Calu3 (cell line): ENCODE measurements at regions not wholly inside any gene's neighbourhood (a gene's known extent, or its start where the extent isn't known, plus 50 kb on each side); places are given as distances from the start of the nearest gene placed in this dataset.

Experiments
- BruUV-seq: library from RNA; stranded (reverse); fragments of 400-500 nt; replicated peaks from 2 replicates; lab custom pipeline; 2021; lab: Mats Ljungman, UMichigan
- CTCF ChIA-PET: fragments of 300-600 bp; sonication (Branson Sonifier 250); formaldehyde crosslinking; loops from one replicate; lab custom pipeline; 2022; ENCODE audit warnings: antibody characterized with exemption; lab: Charles Lee
- DNase-seq: peaks from one replicate; pipeline ENCODE4 v3.0.0; 2022
- H3K27ac Mint-ChIP-seq: one replicate; pipeline ENCODE4 v1.8.0; 2022; ENCODE audit warnings: mixed read lengths; ENCODE audit not compliant: unreplicated experiment
- H3K27me3 Mint-ChIP-seq: one replicate; pipeline ENCODE4 v1.8.0; 2022; ENCODE audit warnings: mixed read lengths; ENCODE audit not compliant: unreplicated experiment
- H3K36me3 Mint-ChIP-seq: one replicate; pipeline ENCODE4 v1.8.0; 2022; ENCODE audit warnings: mild to moderate bottlenecking, moderate library complexity, mixed read lengths; ENCODE audit not compliant: insufficient read depth, unreplicated experiment
- H3K4me1 Mint-ChIP-seq: one replicate; pipeline ENCODE4 v1.8.0; 2022; ENCODE audit warnings: mild to moderate bottlenecking, low read depth, mixed read lengths; ENCODE audit not compliant: unreplicated experiment
- H3K4me3 Mint-ChIP-seq: one replicate; pipeline ENCODE4 v1.8.0; 2022; ENCODE audit warnings: mild to moderate bottlenecking, low read depth, moderate library complexity, mixed read lengths; ENCODE audit not compliant: unreplicated experiment
- H3K9me3 Mint-ChIP-seq: one replicate; pipeline ENCODE4 v1.8.0; 2022; ENCODE audit warnings: low read depth, mixed read lengths; ENCODE audit not compliant: unreplicated experiment
- intact Hi-C: fragments of 100-400 bp; cut with micrococcal nuclease; formaldehyde crosslinking; loops from one replicate; pipeline ENCODE4 v1.10.0; 2022; ENCODE audit not compliant: unreplicated experiment
- TF ChIP-seq, protein P1 (sequence below): fragments of 200-600 bp; IDR thresholded peaks from one replicate; pipeline ENCODE4 v1.8.0; 2022; ENCODE audit warnings: antibody characterized with exemption; ENCODE audit not compliant: unreplicated experiment

DNA sequence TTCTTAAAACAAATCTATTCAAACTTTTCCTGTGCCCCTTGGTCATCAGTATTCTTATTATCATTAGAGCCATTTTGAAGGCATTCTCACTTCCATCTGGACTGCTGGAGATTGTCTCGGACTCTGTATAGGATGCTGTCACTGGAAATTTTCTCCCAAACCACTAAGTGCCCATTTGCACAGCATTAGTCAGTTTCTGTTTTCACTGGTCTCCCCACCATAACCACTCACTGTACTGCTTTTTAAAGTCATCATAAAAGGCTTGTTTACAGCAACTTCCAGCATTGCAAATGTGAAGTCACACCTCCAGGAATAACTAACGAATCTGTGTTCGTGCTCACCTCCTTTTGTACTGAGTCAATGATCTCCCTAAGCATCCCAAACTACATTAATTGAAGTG, 150.9 kb upstream of the SERTAD2 start:
- CTCF ChIA-PET, result no interaction called here
- no peak overlapping the region for H3K27ac Mint-ChIP-seq
- H3K27me3 Mint-ChIP-seq, result no peaks in the 10 kb centered on the region
- H3K36me3 Mint-ChIP-seq, result peaks cover 10% of the 10 kb centered on the region
- peaks cover 25% of the 10 kb centered on the region for H3K4me1 Mint-ChIP-seq
- no peak for DNase-seq
- TF ChIP-seq, protein P1, sequence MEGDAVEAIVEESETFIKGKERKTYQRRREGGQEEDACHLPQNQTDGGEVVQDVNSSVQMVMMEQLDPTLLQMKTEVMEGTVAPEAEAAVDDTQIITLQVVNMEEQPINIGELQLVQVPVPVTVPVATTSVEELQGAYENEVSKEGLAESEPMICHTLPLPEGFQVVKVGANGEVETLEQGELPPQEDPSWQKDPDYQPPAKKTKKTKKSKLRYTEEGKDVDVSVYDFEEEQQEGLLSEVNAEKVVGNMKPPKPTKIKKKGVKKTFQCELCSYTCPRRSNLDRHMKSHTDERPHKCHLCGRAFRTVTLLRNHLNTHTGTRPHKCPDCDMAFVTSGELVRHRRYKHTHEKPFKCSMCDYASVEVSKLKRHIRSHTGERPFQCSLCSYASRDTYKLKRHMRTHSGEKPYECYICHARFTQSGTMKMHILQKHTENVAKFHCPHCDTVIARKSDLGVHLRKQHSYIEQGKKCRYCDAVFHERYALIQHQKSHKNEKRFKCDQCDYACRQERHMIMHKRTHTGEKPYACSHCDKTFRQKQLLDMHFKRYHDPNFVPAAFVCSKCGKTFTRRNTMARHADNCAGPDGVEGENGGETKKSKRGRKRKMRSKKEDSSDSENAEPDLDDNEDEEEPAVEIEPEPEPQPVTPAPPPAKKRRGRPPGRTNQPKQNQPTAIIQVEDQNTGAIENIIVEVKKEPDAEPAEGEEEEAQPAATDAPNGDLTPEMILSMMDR, result no peak
- intact Hi-C loops, result no loop called here
- no TSS peak for BruUV-seq
- H3K9me3 Mint-ChIP-seq, result peaks cover under 1% of the 10 kb centered on the region
- H3K4me3 Mint-ChIP-seq, result no peak overlapping the region

- peaks cover 2% of the 10 kb centered on the region for H3K9me3 Mint-ChIP-seq
- peak overlapping the region; percentile 43 for H3K4me3 Mint-ChIP-seq
- H3K27me3 Mint-ChIP-seq, result no peaks in the 10 kb centered on the region
- peak overlapping the region; percentile 68 for H3K27ac Mint-ChIP-seq
- H3K36me3 Mint-ChIP-seq, result peaks cover 10% of the 10 kb centered on the region
- TF ChIP-seq, protein P1, result peak; percentile 8
- intact Hi-C loops, result no loop called here
- H3K4me1 Mint-ChIP-seq, result peaks cover 25% of the 10 kb centered on the region
- CTCF ChIA-PET, result interaction anchor here (0.5 to 0.9 kb wide), 4 partner anchors 31 to 155 kb away, joined by 3 to 6 read pairs (median 4); no protein-coding TSS in a partner anchor
- BruUV-seq, result no TSS peak
- peak; percentile 64 for DNase-seq
These were observed 153.7 kb upstream of the SERTAD2 start for GRCh38 chr2:64807417-64807816.

- Mint-ChIP-seq H3K36me3 (peaks cover 10% of the 10 kb centered on the region), H3K4me1 (peaks cover 25% of the 10 kb centered on the region), H3K9me3 (peaks cover 2% of the 10 kb centered on the region), H3K27me3 (no peaks in the 10 kb centered on the region), H3K4me3 (no peak overlapping the region), H3K27ac (no peak overlapping the region)
- intact Hi-C loops, result no loop called here
- CTCF ChIA-PET, result no interaction called here
- BruUV-seq, result no TSS peak
- TF ChIP-seq, protein P1, result no peak
- DNase-seq, result no peak
These were observed 154.4 kb upstream of the SERTAD2 start for GRCh38 chr2:64808092-64808491.

DNA sequence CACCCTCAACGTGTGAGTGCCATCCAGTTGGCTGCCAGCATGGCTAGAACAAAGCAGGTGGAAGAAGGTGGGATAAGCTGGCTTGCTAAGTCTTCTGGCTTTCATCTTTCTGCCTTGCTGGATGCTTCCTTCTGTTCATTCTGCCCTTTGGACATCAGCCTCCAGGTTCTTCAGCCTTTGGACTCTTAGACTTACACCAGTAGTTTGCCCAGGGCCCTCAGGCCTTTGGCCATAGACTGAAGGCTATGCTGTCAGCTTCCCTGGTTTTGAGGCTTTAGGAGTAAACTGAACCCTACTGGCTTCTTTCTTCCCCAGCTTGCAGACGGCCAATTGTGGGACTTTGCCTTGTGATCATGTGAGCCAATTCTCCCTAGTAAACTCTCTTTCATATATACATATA, 155.0 kb upstream of the SERTAD2 start:
- no TSS peak for BruUV-seq
- H3K4me1 Mint-ChIP-seq, result peaks cover 25% of the 10 kb centered on the region
- no peak overlapping the region for H3K4me3 Mint-ChIP-seq
- H3K36me3 Mint-ChIP-seq, result peaks cover 10% of the 10 kb centered on the region
- no peaks in the 10 kb centered on the region for H3K27me3 Mint-ChIP-seq
- CTCF ChIA-PET, result no interaction called here
- no peak overlapping the region for H3K27ac Mint-ChIP-seq
- peaks cover 2% of the 10 kb centered on the region for H3K9me3 Mint-ChIP-seq
- intact Hi-C loops, result no loop called here
- no peak for DNase-seq
- TF ChIP-seq, protein P1, result no peak
